MM.1S (cell line): ENCODE measurements at regions not wholly inside any gene's neighbourhood (a gene's known extent, or its start where the extent isn't known, plus 50 kb on each side); places are given as distances from the start of the nearest gene placed in this dataset.

ENCODE experiments used
- DNase-seq: peaks from one replicate; pipeline ENCODE4 v3.0.0-alpha.2; 2015
- H2AFZ ChIP-seq: fragments of 300-600 bp; sonication (generic); 2 replicates; pipeline ENCODE4 v1.6.0; 2016; ENCODE audit warnings: antibody characterized with exemption, low read length
- H3F3A ChIP-seq: fragments of 300-600 bp; sonication (generic); 2 replicates; pipeline ENCODE4 v1.6.1; 2016; ENCODE audit warnings: mild to moderate bottlenecking, antibody characterized with exemption, low read length, moderate library complexity, mixed read lengths; ENCODE audit not compliant: insufficient read depth
- H3K27ac ChIP-seq: fragments of 300-600 bp; sonication (generic); 2 replicates; pipeline ENCODE4 v1.5.1; 2016; ENCODE audit warnings: mild to moderate bottlenecking, low read length
- H3K27me3 ChIP-seq: fragments of 300-600 bp; sonication (generic); replicated peaks from 2 replicates; pipeline ENCODE4 v1.6.0; 2016; ENCODE audit warnings: low read length; ENCODE audit not compliant: insufficient read depth
- H3K36me3 ChIP-seq: fragments of 300-600 bp; sonication (generic); replicated peaks from 2 replicates; pipeline ENCODE4 v1.6.1; 2016; ENCODE audit warnings: mild to moderate bottlenecking, low read length, mixed read lengths; ENCODE audit not compliant: insufficient read depth
- H3K4me1 ChIP-seq: fragments of 300-600 bp; sonication (generic); 2 replicates; pipeline ENCODE4 v1.6.1; 2016; ENCODE audit warnings: low read length, mixed read lengths
- H3K4me2 ChIP-seq: fragments of 300-600 bp; sonication (generic); 2 replicates; pipeline ENCODE4 v1.6.0; 2016; ENCODE audit warnings: low read depth, low read length
- H3K4me3 ChIP-seq: fragments of 300-600 bp; sonication (generic); 2 replicates; pipeline ENCODE4 v1.5.1; 2016; ENCODE audit warnings: low read length, mixed read lengths
- H3K79me2 ChIP-seq: fragments of 300-600 bp; sonication (generic); 2 replicates; pipeline ENCODE4 v1.6.1; 2016; ENCODE audit warnings: mixed run types, low read length, mixed read lengths
- H3K9ac ChIP-seq: fragments of 300-600 bp; sonication (generic); 2 replicates; pipeline ENCODE4 v1.6.1; 2016; ENCODE audit warnings: low read length, mixed read lengths
- H3K9me2 ChIP-seq: fragments of 300-600 bp; sonication (generic); replicated peaks from 2 replicates; pipeline ENCODE4 v1.6.1; 2016; ENCODE audit warnings: mild to moderate bottlenecking, low read length, mixed read lengths; ENCODE audit not compliant: insufficient read depth
- H3K9me3 ChIP-seq: fragments of 300-600 bp; sonication (generic); replicated peaks from 2 replicates; pipeline ENCODE4 v1.6.1; 2016; ENCODE audit warnings: mild to moderate bottlenecking, low read length, mixed read lengths; ENCODE audit not compliant: insufficient read depth
- H4K20me1 ChIP-seq: fragments of 300-600 bp; sonication (generic); 2 replicates; pipeline ENCODE4 v1.6.1; 2016; ENCODE audit warnings: mild to moderate bottlenecking, low read length, moderate library complexity, mixed read lengths; ENCODE audit not compliant: insufficient read depth
- CTCF ChIP-seq: fragments of 300-600 bp; sonication (generic); IDR thresholded peaks from 2 replicates; pipeline ENCODE4 v1.5.1; 2016; ENCODE audit warnings: antibody characterized with exemption, low read length, mixed read lengths
- EZH2 ChIP-seq: fragments of 300-600 bp; sonication (generic); optimal IDR thresholded peaks from 2 replicates; pipeline ENCODE3; 2017; ENCODE audit warnings: low read depth, mild to moderate bottlenecking, antibody characterized with exemption, low read length, mixed read lengths
- EZH2phosphoT487 ChIP-seq: fragments of 300-600 bp; sonication (generic); IDR thresholded peaks from 2 replicates; pipeline ENCODE4 v1.6.1; 2018; ENCODE audit warnings: antibody characterized with exemption, low read length

- no peak for DNase-seq
- H3K4me1 ChIP-seq = no peaks in the 10 kb centered on the region
- H4K20me1 ChIP-seq = no peaks in the 10 kb centered on the region
- H3K9ac ChIP-seq = no peak overlapping the region
- no peak overlapping the region for H3K4me3 ChIP-seq
- no peak overlapping the region for H2AFZ ChIP-seq
- no peaks in the 10 kb centered on the region for H3K79me2 ChIP-seq
- no peak overlapping the region for H3K27ac ChIP-seq
- TF ChIP-seq EZH2phosphoT487 (no peak), EZH2 (no peak), CTCF (no peak)
- no peaks in the 10 kb centered on the region for H3F3A ChIP-seq
- H3K36me3 ChIP-seq = no peaks in the 10 kb centered on the region
- no peaks in the 10 kb centered on the region for H3K27me3 ChIP-seq
- no peaks in the 10 kb centered on the region for H3K9me2 ChIP-seq
- H3K4me2 ChIP-seq = no peak overlapping the region
- no peaks in the 10 kb centered on the region for H3K9me3 ChIP-seq
Observed at GRCh38 chr4:96670381-96670780, 830.5 kb downstream of the PDHA2 start.

- no peak overlapping the region for H2AFZ ChIP-seq
- H3F3A ChIP-seq = no peaks in the 10 kb centered on the region
- no peaks in the 10 kb centered on the region for H3K79me2 ChIP-seq
- no peak for DNase-seq
- no peak overlapping the region for H3K4me3 ChIP-seq
- no peaks in the 10 kb centered on the region for H4K20me1 ChIP-seq
- no peaks in the 10 kb centered on the region for H3K27me3 ChIP-seq
- TF ChIP-seq EZH2 = no peak
- no peak for TF ChIP-seq EZH2phosphoT487
- no peak for TF ChIP-seq CTCF
- H3K27ac ChIP-seq = no peak overlapping the region
- H3K36me3 ChIP-seq = no peaks in the 10 kb centered on the region
- H3K9ac ChIP-seq = no peak overlapping the region
- H3K4me1 ChIP-seq = no peaks in the 10 kb centered on the region
- no peaks in the 10 kb centered on the region for H3K9me3 ChIP-seq
- no peaks in the 10 kb centered on the region for H3K9me2 ChIP-seq
- H3K4me2 ChIP-seq = no peak overlapping the region
Observed at GRCh38 chr4:96675416-96675815, 835.5 kb downstream of the PDHA2 start.

GRCh38 chr4:96675896-96676295, 836.0 kb downstream of the PDHA2 start:
- H3K27me3 ChIP-seq = no peaks in the 10 kb centered on the region
- no peaks in the 10 kb centered on the region for H3K9me3 ChIP-seq
- no peaks in the 10 kb centered on the region for H3F3A ChIP-seq
- no peak for DNase-seq
- H3K9ac ChIP-seq = no peak overlapping the region
- no peaks in the 10 kb centered on the region for H3K4me1 ChIP-seq
- no peaks in the 10 kb centered on the region for H3K9me2 ChIP-seq
- H4K20me1 ChIP-seq = no peaks in the 10 kb centered on the region
- no peaks in the 10 kb centered on the region for H3K79me2 ChIP-seq
- H2AFZ ChIP-seq = no peak overlapping the region
- no peaks in the 10 kb centered on the region for H3K36me3 ChIP-seq
- no peak for TF ChIP-seq CTCF
- TF ChIP-seq EZH2phosphoT487 = no peak
- no peak for TF ChIP-seq EZH2
- no peak overlapping the region for H3K4me3 ChIP-seq
- H3K27ac ChIP-seq = no peak overlapping the region
- no peak overlapping the region for H3K4me2 ChIP-seq
